ENCODE measurements at regions not wholly inside any gene's neighbourhood (a gene's known extent, or its start where the extent isn't known, plus 50 kb on each side); places are given as distances from the start of the nearest gene placed in this dataset.

GRCh38 chr12:111169456-111169855, 199.4 kb downstream of the PHETA1 start:
- TF ChIP-seq CTCF (IDR thresholded peaks at IDR 0.05; ENCODE audit: insufficient read depth, low read depth, low read length, missing control alignments), result no peak
- no peak for DNase-seq (ENCODE audit: low read depth)

GRCh38 chr12:111169032-111169431, 199.9 kb downstream of the PHETA1 start:
- H3K4me3 ChIP-seq (ENCODE audit: low read length), result no peak overlapping the region
- TF ChIP-seq CTCF (IDR thresholded peaks at IDR 0.05; ENCODE audit: insufficient read depth, low read depth, low read length, missing control alignments), result no peak
- DNase-seq (ENCODE audit: low read depth), result no peak

More at GRCh38 chr12:111169456-111169855, 199.4 kb downstream of the PHETA1 start:
- no peak overlapping the region for H3K4me3 ChIP-seq (ENCODE audit: low read length)

GRCh38 chr12:111168009-111168900, 200.6 kb downstream of the PHETA1 start:
- no peak for TF ChIP-seq CTCF (IDR thresholded peaks at IDR 0.05; ENCODE audit: insufficient read depth, low read depth, low read length, missing control alignments)
- no peak overlapping the region for H3K4me3 ChIP-seq (ENCODE audit: low read length)
- DNase-seq (ENCODE audit: low read depth), result no peak

- H3K4me3 ChIP-seq (ENCODE audit: low read length), result no peak overlapping the region
- TF ChIP-seq CTCF (IDR thresholded peaks at IDR 0.05; ENCODE audit: insufficient read depth, low read depth, low read length, missing control alignments), result no peak
- no peak for DNase-seq (ENCODE audit: low read depth)
Observed at GRCh38 chr12:111166779-111167540, 201.9 kb downstream of the PHETA1 start.

- H3K4me3 ChIP-seq (ENCODE audit: low read length), result no peak overlapping the region
- DNase-seq (ENCODE audit: low read depth), result no peak
- TF ChIP-seq CTCF (IDR thresholded peaks at IDR 0.05; ENCODE audit: insufficient read depth, low read depth, low read length, missing control alignments), result no peak
Observed at GRCh38 chr12:111164833-111165525, 203.9 kb downstream of the PHETA1 start.

- DNase-seq (ENCODE audit: low read depth), result no peak
- no peak overlapping the region for H3K4me3 ChIP-seq (ENCODE audit: low read length)
- TF ChIP-seq CTCF (IDR thresholded peaks at IDR 0.05; ENCODE audit: insufficient read depth, low read depth, low read length, missing control alignments), result no peak
Observed at GRCh38 chr12:111163422-111163821, 205.5 kb downstream of the PHETA1 start.
